GM23338 (cell line): ENCODE measurements at regions not wholly inside any gene's neighbourhood (a gene's known extent, or its start where the extent isn't known, plus 50 kb on each side); places are given as distances from the start of the nearest gene placed in this dataset.

Experiments
- ATAC-seq: fragments of 200-7000 bp; cut with Tn5 transposase; 3 replicates; pipeline ENCODE4 v1.9.1; 2020
- DNase-seq: peaks from one replicate; pipeline ENCODE4 v3.0.0-alpha.2; 2015; ENCODE audit warnings: low spot score
- H2AFZ ChIP-seq: fragments of 200-600 bp; sonication (generic); 2 replicates; pipeline ENCODE4 v1.8.0; 2016; ENCODE audit warnings: antibody characterized with exemption, mild to moderate bottlenecking, moderate library complexity
- H3F3A ChIP-seq: fragments of 200-600 bp; sonication (generic); replicated peaks from 2 replicates; pipeline ENCODE4 v1.8.0; 2017; ENCODE audit warnings: antibody characterized with exemption, mixed run types, low read depth
- H3K27ac ChIP-seq: fragments of 200-600 bp; sonication (generic); 2 replicates; pipeline ENCODE4 v1.6.1; 2016; ENCODE audit warnings: low read depth
- H3K27me3 ChIP-seq: fragments of 200-600 bp; sonication (generic); 2 replicates; pipeline ENCODE4 v1.8.0; 2016; ENCODE audit warnings: mild to moderate bottlenecking, mixed run types, moderate library complexity; ENCODE audit not compliant: insufficient read depth
- H3K36me3 ChIP-seq: fragments of 200-600 bp; sonication (generic); 2 replicates; pipeline ENCODE4 v1.8.0; 2016; ENCODE audit warnings: mild to moderate bottlenecking; ENCODE audit not compliant: insufficient read depth
- H3K4me1 ChIP-seq: fragments of 200-600 bp; sonication (generic); 2 replicates; pipeline ENCODE4 v1.8.0; 2016; ENCODE audit warnings: mild to moderate bottlenecking, moderate library complexity; ENCODE audit not compliant: insufficient read depth
- H3K4me2 ChIP-seq: fragments of 200-600 bp; sonication (generic); 2 replicates; pipeline ENCODE4 v1.7.1; 2017; ENCODE audit warnings: mixed run types
- H3K4me3 ChIP-seq: fragments of 200-600 bp; sonication (generic); 2 replicates; pipeline ENCODE4 v1.6.1; 2016; ENCODE audit warnings: mixed run types
- H3K79me2 ChIP-seq: fragments of 200-600 bp; sonication (generic); replicated peaks from 2 replicates; pipeline ENCODE4 v1.8.0; 2017; ENCODE audit warnings: mild to moderate bottlenecking; ENCODE audit not compliant: insufficient read depth
- H3K9me2 ChIP-seq: fragments of 200-600 bp; sonication (generic); 2 replicates; pipeline ENCODE4 v1.8.0; 2017; ENCODE audit not compliant: insufficient read depth
- H4K20me1 ChIP-seq: fragments of 200-600 bp; sonication (generic); replicated peaks from 2 replicates; pipeline ENCODE4 v1.8.0; 2017; ENCODE audit warnings: mild to moderate bottlenecking; ENCODE audit not compliant: insufficient read depth
- H3K27ac Mint-ChIP-seq: 2 replicates; pipeline ENCODE4 v1.8.0; 2020; ENCODE audit warnings: inconsistent platforms, mild to moderate bottlenecking, moderate library complexity, mixed read lengths
- H3K27me3 Mint-ChIP-seq: 3 replicates; pipeline ENCODE4 v1.8.0; 2022; ENCODE audit warnings: low read depth, mild to moderate bottlenecking, moderate library complexity, mixed read lengths, inconsistent platforms; ENCODE audit not compliant: insufficient read depth, poor library complexity
- H3K36me3 Mint-ChIP-seq: 3 replicates; pipeline ENCODE4 v1.8.0; 2021; ENCODE audit warnings: low read depth, mild to moderate bottlenecking, inconsistent platforms, moderate library complexity, mixed read lengths
- H3K4me1 Mint-ChIP-seq: 3 replicates; pipeline ENCODE4 v1.8.0; 2020; ENCODE audit warnings: mild to moderate bottlenecking, inconsistent platforms, mixed read lengths
- H3K4me3 Mint-ChIP-seq: 3 replicates; pipeline ENCODE4 v1.8.0; 2021; ENCODE audit warnings: moderate library complexity, mild to moderate bottlenecking, inconsistent platforms, mixed read lengths
- H3K9me3 Mint-ChIP-seq: 3 replicates; pipeline ENCODE4 v1.8.0; 2020; ENCODE audit warnings: moderate library complexity, mild to moderate bottlenecking, inconsistent platforms, mixed read lengths
- EZH2phosphoT487 ChIP-seq: fragments of 200-600 bp; sonication (generic); IDR thresholded peaks from one replicate; pipeline ENCODE4 v1.8.1; 2018; ENCODE audit warnings: antibody characterized with exemption; ENCODE audit not compliant: unreplicated experiment
- JUNB ChIP-seq: IDR thresholded peaks from one replicate; pipeline ENCODE4 v1.6.1; 2016; ENCODE audit warnings: antibody characterized with exemption; ENCODE audit not compliant: unreplicated experiment
- NANOG ChIP-seq: IDR thresholded peaks from 2 replicates; pipeline ENCODE4 v1.6.1; 2016; ENCODE audit warnings: antibody characterized with exemption, borderline replicate concordance
- POLR2AphosphoS5 ChIP-seq: IDR thresholded peaks from 2 replicates; pipeline ENCODE4 v1.6.1; 2016; ENCODE audit warnings: antibody characterized with exemption, low read depth
- ZNF114 ChIP-seq: fragments of 250-450 bp; sonication (Bioruptor Pico); IDR thresholded peaks from 2 replicates; pipeline ENCODE4 v1.5.0; 2020; ENCODE audit warnings: mild to moderate bottlenecking, moderate library complexity
- ZNF331 ChIP-seq: fragments of 250-450 bp; sonication (Bioruptor Pico); IDR thresholded peaks from 2 replicates; pipeline ENCODE4 v1.5.0; 2020; ENCODE audit warnings: low read depth, mild to moderate bottlenecking, moderate library complexity
- TF ChIP-seq, protein P1 (sequence below), 2 experiments: fragments of 200-600 bp in 1 of 2; sonication (generic) in 1 of 2; conservative IDR thresholded peaks; 2 replicates each; pipeline versions ENCODE4 v1.5.1 to v1.6.1; 2016 to 2017; ENCODE audit warnings: antibody characterized with exemption in 2 of 2, low read depth in 2 of 2, mild to moderate bottlenecking in 2 of 2, moderate library complexity in 1 of 2
- TF ChIP-seq, protein P2 (sequence below): IDR thresholded peaks from 2 replicates; pipeline ENCODE4 v1.6.1; 2016; ENCODE audit warnings: antibody characterized with exemption
- TF ChIP-seq, protein P3 (sequence below): fragments of 250-450 bp; sonication (Bioruptor Pico); IDR thresholded peaks from 2 replicates; pipeline ENCODE4 v1.5.0; 2020; ENCODE audit warnings: mild to moderate bottlenecking, moderate library complexity

DNA sequence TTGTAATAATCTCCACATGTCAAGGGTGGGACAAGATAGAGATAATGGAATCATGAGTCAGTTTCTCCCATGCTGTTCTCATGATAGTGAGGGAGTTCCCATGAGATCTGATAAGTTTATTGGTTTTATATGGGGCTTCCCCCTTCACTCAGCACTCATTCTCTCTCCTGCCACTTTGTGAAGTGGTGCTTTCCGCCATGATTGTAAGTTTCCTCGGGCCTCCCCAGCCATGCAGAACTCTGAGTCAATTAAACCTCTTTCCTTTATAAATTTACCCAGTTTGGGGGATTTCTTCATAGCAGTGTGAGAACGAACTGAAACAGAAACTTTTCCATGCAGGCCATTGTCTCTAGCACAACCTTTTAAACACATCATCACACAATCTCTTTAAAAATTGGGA is 221.5 kb upstream of the BRINP3 start:
- no peak overlapping the region for H3K4me2 ChIP-seq
- H3K79me2 ChIP-seq = no peaks in the 10 kb centered on the region
- H3F3A ChIP-seq = no peaks in the 10 kb centered on the region
- H3K27ac ChIP-seq = no peak overlapping the region
- H3K4me3 ChIP-seq = no peak overlapping the region
- H4K20me1 ChIP-seq = no peaks in the 10 kb centered on the region
- Mint-ChIP-seq H3K4me1 (peaks cover 4% of the 10 kb centered on the region; the same call in 2 of the 3 replicates), H3K36me3 (no peaks in the 10 kb centered on the region), H3K27ac (no peak overlapping the region), H3K4me3 (no peak overlapping the region), H3K27me3 (peaks cover 2% of the 10 kb centered on the region), H3K9me3 (no peaks in the 10 kb centered on the region)
- TF ChIP-seq, protein P1, sequence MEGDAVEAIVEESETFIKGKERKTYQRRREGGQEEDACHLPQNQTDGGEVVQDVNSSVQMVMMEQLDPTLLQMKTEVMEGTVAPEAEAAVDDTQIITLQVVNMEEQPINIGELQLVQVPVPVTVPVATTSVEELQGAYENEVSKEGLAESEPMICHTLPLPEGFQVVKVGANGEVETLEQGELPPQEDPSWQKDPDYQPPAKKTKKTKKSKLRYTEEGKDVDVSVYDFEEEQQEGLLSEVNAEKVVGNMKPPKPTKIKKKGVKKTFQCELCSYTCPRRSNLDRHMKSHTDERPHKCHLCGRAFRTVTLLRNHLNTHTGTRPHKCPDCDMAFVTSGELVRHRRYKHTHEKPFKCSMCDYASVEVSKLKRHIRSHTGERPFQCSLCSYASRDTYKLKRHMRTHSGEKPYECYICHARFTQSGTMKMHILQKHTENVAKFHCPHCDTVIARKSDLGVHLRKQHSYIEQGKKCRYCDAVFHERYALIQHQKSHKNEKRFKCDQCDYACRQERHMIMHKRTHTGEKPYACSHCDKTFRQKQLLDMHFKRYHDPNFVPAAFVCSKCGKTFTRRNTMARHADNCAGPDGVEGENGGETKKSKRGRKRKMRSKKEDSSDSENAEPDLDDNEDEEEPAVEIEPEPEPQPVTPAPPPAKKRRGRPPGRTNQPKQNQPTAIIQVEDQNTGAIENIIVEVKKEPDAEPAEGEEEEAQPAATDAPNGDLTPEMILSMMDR (conservative IDR thresholded peaks at IDR 0.05; ENCODE audit: low read depth in 2 of 2) = no peak
- no peak for TF ChIP-seq ZNF114 (CRISPR knock-in tag)
- no peak for TF ChIP-seq NANOG
- TF ChIP-seq, protein P2, sequence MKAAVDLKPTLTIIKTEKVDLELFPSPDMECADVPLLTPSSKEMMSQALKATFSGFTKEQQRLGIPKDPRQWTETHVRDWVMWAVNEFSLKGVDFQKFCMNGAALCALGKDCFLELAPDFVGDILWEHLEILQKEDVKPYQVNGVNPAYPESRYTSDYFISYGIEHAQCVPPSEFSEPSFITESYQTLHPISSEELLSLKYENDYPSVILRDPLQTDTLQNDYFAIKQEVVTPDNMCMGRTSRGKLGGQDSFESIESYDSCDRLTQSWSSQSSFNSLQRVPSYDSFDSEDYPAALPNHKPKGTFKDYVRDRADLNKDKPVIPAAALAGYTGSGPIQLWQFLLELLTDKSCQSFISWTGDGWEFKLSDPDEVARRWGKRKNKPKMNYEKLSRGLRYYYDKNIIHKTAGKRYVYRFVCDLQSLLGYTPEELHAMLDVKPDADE = no peak
- ATAC-seq = no peak
- no peaks in the 10 kb centered on the region for H3K36me3 ChIP-seq
- peaks cover 14% of the 10 kb centered on the region; the same call in 1 of the 2 replicates for H3K9me2 ChIP-seq
- no peaks in the 10 kb centered on the region for H3K27me3 ChIP-seq
- H3K4me1 ChIP-seq = peaks cover 4% of the 10 kb centered on the region; the same call in 1 of the 2 replicates
- no peak overlapping the region for H2AFZ ChIP-seq
- no peak for DNase-seq

DNA sequence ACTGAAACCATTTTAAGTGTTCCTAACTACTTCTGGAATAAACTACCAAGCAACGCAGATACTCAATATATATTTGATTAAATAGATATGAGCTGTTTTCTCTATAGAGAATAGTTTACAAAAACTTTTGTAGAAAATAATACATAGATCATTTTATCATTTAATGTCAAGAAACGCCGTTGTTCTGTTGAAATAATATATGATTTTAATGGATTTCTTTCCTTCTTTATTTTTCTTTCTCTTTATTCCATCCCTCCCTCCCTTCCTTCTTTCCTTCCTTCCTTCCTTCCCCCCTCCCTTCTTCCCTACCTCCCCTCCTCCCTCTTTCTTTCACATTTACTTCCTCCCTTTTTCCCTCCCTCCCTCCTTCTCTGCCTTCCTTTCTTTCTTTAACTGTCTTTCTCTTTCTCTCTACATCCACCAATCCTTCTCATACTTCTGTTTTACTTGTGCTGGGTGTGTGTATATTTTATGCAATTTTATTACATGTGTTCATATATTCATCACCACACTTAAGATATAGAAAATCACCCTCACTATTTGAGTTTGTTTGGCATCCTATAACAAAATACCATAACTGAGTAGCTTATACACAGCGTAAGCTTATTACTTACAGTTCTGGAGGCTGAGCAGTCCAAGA is 230.9 kb upstream of the BRINP3 start:
- no peak overlapping the region for H3K27ac ChIP-seq

More for the DNA sequence above, 230.9 kb upstream of the BRINP3 start:
- Mint-ChIP-seq H3K36me3 (no peaks in the 10 kb centered on the region), H3K27ac (no peak overlapping the region), H3K4me3 (no peak overlapping the region), H3K4me1 (no peaks in the 10 kb centered on the region), H3K9me3 (no peaks in the 10 kb centered on the region), H3K27me3 (peaks cover 7% of the 10 kb centered on the region)
- H4K20me1 ChIP-seq = no peaks in the 10 kb centered on the region
- ATAC-seq (no peak), DNase-seq (no peak)
- no peaks in the 10 kb centered on the region for H3K79me2 ChIP-seq
- H3F3A ChIP-seq = no peaks in the 10 kb centered on the region
- no peak overlapping the region; the same call in 1 of the 2 replicates for H2AFZ ChIP-seq
- no peaks in the 10 kb centered on the region for H3K4me1 ChIP-seq
- no peaks in the 10 kb centered on the region for H3K9me2 ChIP-seq
- no peaks in the 10 kb centered on the region for H3K36me3 ChIP-seq
- H3K4me3 ChIP-seq = no peak overlapping the region
- no peaks in the 10 kb centered on the region for H3K27me3 ChIP-seq
- TF ChIP-seq, protein P3, sequence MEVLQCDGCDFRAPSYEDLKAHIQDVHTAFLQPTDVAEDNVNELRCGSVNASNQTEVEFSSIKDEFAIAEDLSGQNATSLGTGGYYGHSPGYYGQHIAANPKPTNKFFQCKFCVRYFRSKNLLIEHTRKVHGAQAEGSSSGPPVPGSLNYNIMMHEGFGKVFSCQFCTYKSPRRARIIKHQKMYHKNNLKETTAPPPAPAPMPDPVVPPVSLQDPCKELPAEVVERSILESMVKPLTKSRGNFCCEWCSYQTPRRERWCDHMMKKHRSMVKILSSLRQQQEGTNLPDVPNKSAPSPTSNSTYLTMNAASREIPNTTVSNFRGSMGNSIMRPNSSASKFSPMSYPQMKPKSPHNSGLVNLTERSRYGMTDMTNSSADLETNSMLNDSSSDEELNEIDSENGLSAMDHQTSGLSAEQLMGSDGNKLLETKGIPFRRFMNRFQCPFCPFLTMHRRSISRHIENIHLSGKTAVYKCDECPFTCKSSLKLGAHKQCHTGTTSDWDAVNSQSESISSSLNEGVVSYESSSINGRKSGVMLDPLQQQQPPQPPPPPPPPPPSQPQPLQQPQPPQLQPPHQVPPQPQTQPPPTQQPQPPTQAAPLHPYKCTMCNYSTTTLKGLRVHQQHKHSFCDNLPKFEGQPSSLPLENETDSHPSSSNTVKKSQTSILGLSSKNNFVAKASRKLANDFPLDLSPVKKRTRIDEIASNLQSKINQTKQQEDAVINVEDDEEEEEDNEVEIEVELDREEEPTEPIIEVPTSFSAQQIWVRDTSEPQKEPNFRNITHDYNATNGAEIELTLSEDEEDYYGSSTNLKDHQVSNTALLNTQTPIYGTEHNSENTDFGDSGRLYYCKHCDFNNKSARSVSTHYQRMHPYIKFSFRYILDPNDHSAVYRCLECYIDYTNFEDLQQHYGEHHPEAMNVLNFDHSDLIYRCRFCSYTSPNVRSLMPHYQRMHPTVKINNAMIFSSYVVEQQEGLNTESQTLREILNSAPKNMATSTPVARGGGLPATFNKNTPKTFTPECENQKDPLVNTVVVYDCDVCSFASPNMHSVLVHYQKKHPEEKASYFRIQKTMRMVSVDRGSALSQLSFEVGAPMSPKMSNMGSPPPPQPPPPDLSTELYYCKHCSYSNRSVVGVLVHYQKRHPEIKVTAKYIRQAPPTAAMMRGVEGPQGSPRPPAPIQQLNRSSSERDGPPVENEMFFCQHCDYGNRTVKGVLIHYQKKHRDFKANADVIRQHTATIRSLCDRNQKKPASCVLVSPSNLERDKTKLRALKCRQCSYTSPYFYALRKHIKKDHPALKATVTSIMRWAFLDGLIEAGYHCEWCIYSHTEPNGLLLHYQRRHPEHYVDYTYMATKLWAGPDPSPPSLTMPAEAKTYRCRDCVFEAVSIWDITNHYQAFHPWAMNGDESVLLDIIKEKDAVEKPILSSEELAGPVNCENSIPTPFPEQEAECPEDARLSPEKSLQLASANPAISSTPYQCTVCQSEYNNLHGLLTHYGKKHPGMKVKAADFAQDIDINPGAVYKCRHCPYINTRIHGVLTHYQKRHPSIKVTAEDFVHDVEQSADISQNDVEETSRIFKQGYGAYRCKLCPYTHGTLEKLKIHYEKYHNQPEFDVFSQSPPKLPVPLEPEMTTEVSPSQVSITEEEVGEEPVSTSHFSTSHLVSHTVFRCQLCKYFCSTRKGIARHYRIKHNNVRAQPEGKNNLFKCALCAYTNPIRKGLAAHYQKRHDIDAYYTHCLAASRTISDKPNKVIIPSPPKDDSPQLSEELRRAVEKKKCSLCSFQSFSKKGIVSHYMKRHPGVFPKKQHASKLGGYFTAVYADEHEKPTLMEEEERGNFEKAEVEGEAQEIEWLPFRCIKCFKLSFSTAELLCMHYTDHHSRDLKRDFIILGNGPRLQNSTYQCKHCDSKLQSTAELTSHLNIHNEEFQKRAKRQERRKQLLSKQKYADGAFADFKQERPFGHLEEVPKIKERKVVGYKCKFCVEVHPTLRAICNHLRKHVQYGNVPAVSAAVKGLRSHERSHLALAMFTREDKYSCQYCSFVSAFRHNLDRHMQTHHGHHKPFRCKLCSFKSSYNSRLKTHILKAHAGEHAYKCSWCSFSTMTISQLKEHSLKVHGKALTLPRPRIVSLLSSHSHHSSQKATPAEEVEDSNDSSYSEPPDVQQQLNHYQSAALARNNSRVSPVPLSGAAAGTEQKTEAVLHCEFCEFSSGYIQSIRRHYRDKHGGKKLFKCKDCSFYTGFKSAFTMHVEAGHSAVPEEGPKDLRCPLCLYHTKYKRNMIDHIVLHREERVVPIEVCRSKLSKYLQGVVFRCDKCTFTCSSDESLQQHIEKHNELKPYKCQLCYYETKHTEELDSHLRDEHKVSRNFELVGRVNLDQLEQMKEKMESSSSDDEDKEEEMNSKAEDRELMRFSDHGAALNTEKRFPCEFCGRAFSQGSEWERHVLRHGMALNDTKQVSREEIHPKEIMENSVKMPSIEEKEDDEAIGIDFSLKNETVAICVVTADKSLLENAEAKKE = no peak
- TF ChIP-seq ZNF331 = no peak
- no peak for TF ChIP-seq EZH2phosphoT487
- no peak for TF ChIP-seq POLR2AphosphoS5
- TF ChIP-seq JUNB = no peak
- H3K4me2 ChIP-seq = no peak overlapping the region
